CD14-positive monocyte (primary cell): ENCODE measurements at regions not wholly inside any gene's neighbourhood (a gene's known extent, or its start where the extent isn't known, plus 50 kb on each side); places are given as distances from the start of the nearest gene placed in this dataset.

Experiments used
- DNase-seq, 3 donors: peaks; one replicate each; pipeline ENCODE4 v3.0.0-alpha.2; 2011 to 2022
- H2AFZ ChIP-seq: 2 replicates; pipeline ENCODE4 v1.6.0; 2012; ENCODE audit warnings: mild to moderate bottlenecking, low read depth, low read length, inconsistent platforms; ENCODE audit not compliant: insufficient read depth, poor library complexity, severe bottlenecking
- H3K27ac ChIP-seq, 2 donors: 1 replicate in 1 of 2; 2 replicates in 1 of 2; pipeline ENCODE4 v1.5.1; 2012 to 2013; ENCODE audit warnings: low read length in 2 of 2, control low read depth in 1 of 2, inconsistent platforms in 1 of 2, low read depth in 1 of 2, mild to moderate bottlenecking in 1 of 2
- H3K27me3 ChIP-seq, 2 donors: one replicate each; pipeline versions ENCODE4 v1.6.0 to v1.6.1; 2011 to 2013; ENCODE audit warnings: low read length in 2 of 2; ENCODE audit not compliant: control insufficient read depth in 2 of 2, insufficient read depth in 2 of 2
- H3K36me3 ChIP-seq, 2 donors: replicated peaks in 1 of 2; 1 replicate in 1 of 2; 2 replicates in 1 of 2; pipeline versions ENCODE4 v1.5.1 to v1.6.1; 2012 to 2013; ENCODE audit warnings: low read length in 2 of 2, control low read depth in 1 of 2, inconsistent platforms in 1 of 2, mild to moderate bottlenecking in 1 of 2; ENCODE audit not compliant: insufficient read depth in 2 of 2, control insufficient read depth in 1 of 2
- H3K4me1 ChIP-seq, 2 donors: 1 replicate in 1 of 2; 2 replicates in 1 of 2; pipeline versions ENCODE4 v1.5.1 to v1.6.1; 2012 to 2013; ENCODE audit warnings: low read length in 2 of 2, control low read depth in 1 of 2, inconsistent platforms in 1 of 2, mild to moderate bottlenecking in 1 of 2, moderate library complexity in 1 of 2; ENCODE audit not compliant: insufficient read depth in 2 of 2, control insufficient read depth in 1 of 2
- H3K4me2 ChIP-seq: replicated peaks from 2 replicates; pipeline ENCODE3; 2012; ENCODE audit warnings: low read length, moderate library complexity, mild to moderate bottlenecking; ENCODE audit not compliant: poor library complexity, severe bottlenecking; ENCODE audit errors: extremely low read depth
- H3K4me3 ChIP-seq, 3 experiments: fragments of 200-600 bp in 1 of 3; sonication (generic) in 1 of 3; replicated peaks in 1 of 3; 1 replicate in 2 of 3; 2 replicates in 1 of 3; pipeline ENCODE4 v1.5.1; 2011 to 2013; ENCODE audit warnings: low read length in 3 of 3, mild to moderate bottlenecking in 3 of 3, control low read depth in 2 of 3, low read depth in 2 of 3, inconsistent platforms in 1 of 3, moderate library complexity in 1 of 3
- H3K79me2 ChIP-seq: 2 replicates; pipeline ENCODE4 v1.6.0; 2012; ENCODE audit warnings: mild to moderate bottlenecking, control low read depth, inconsistent platforms, low read length, moderate library complexity; ENCODE audit not compliant: insufficient read depth
- H3K9ac ChIP-seq: 2 replicates; pipeline ENCODE4 v1.6.0; 2017; ENCODE audit warnings: low read length, mild to moderate bottlenecking; ENCODE audit not compliant: insufficient read depth, poor library complexity, severe bottlenecking
- H3K9me3 ChIP-seq, 2 donors: replicated peaks in 1 of 2; 1 replicate in 1 of 2; 2 replicates in 1 of 2; pipeline versions ENCODE4 v1.5.1 to v1.6.1; 2012 to 2013; ENCODE audit warnings: low read length in 2 of 2, control low read depth in 1 of 2; ENCODE audit not compliant: control insufficient read depth in 1 of 2, insufficient read depth in 1 of 2
- H4K20me1 ChIP-seq: 2 replicates; pipeline ENCODE4 v1.6.0; 2012; ENCODE audit warnings: mild to moderate bottlenecking, low read length, control low read depth, moderate library complexity; ENCODE audit not compliant: insufficient read depth
- H3K27ac Mint-ChIP-seq, 7 donors: one replicate each; pipeline ENCODE4 v1.8.0; 2020; ENCODE audit warnings: mild to moderate bottlenecking in 7 of 7, mixed read lengths in 7 of 7, moderate library complexity in 6 of 7, inconsistent platforms in 2 of 7
- H3K27me3 Mint-ChIP-seq, 3 donors: one replicate each; pipeline ENCODE4 v1.8.0; 2021 to 2022; ENCODE audit warnings: low read depth in 3 of 3, mild to moderate bottlenecking in 3 of 3, mixed read lengths in 3 of 3, moderate library complexity in 3 of 3, inconsistent platforms in 1 of 3
- H3K36me3 Mint-ChIP-seq, 2 donors: one replicate each; pipeline ENCODE4 v1.8.0; 2020; ENCODE audit warnings: mixed read lengths in 2 of 2, inconsistent platforms in 1 of 2, mild to moderate bottlenecking in 1 of 2
- H3K4me1 Mint-ChIP-seq: one replicate; pipeline ENCODE4 v1.8.0; 2020; ENCODE audit warnings: mild to moderate bottlenecking, mixed read lengths
- H3K4me3 Mint-ChIP-seq, 2 donors: one replicate each; pipeline ENCODE4 v1.8.0; 2020; ENCODE audit warnings: mild to moderate bottlenecking in 2 of 2, mixed read lengths in 2 of 2, moderate library complexity in 1 of 2
- H3K9me3 Mint-ChIP-seq, 7 donors: one replicate each; pipeline ENCODE4 v1.8.0; 2020 to 2022; ENCODE audit warnings: mixed read lengths in 7 of 7, mild to moderate bottlenecking in 6 of 7, moderate library complexity in 6 of 7, inconsistent platforms in 2 of 7
- WGBS: methylation state at CpG from one replicate; pipeline ENCODE4 v1.1.5; 2013; ENCODE audit warnings: missing lambda C conversion rate; ENCODE audit not compliant: insufficient coverage; 5-methylcytosine and 5-hydroxymethylcytosine counted together
- intact Hi-C, 2 donors: fragments of 100-400 bp; cut with micrococcal nuclease; formaldehyde crosslinking; loops; one replicate each; pipeline versions ENCODE4 v1.15.0 to v1.15.1; 2023
- TF ChIP-seq, protein P1 (sequence below): fragments of 200-600 bp; IDR thresholded peaks from one replicate; pipeline ENCODE4 v1.8.0; 2022; ENCODE audit warnings: antibody characterized with exemption, mild to moderate bottlenecking

GRCh38 chr5:92460505-92460904, 1077.4 kb upstream of the ARRDC3 start:
- TF ChIP-seq, protein P1, sequence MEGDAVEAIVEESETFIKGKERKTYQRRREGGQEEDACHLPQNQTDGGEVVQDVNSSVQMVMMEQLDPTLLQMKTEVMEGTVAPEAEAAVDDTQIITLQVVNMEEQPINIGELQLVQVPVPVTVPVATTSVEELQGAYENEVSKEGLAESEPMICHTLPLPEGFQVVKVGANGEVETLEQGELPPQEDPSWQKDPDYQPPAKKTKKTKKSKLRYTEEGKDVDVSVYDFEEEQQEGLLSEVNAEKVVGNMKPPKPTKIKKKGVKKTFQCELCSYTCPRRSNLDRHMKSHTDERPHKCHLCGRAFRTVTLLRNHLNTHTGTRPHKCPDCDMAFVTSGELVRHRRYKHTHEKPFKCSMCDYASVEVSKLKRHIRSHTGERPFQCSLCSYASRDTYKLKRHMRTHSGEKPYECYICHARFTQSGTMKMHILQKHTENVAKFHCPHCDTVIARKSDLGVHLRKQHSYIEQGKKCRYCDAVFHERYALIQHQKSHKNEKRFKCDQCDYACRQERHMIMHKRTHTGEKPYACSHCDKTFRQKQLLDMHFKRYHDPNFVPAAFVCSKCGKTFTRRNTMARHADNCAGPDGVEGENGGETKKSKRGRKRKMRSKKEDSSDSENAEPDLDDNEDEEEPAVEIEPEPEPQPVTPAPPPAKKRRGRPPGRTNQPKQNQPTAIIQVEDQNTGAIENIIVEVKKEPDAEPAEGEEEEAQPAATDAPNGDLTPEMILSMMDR, result no peak
- Histone ChIP-seq H3K36me3 (no peaks in the 10 kb centered on the region), H3K4me3 (no peak overlapping the region), H4K20me1 (no peaks in the 10 kb centered on the region), H2AFZ (no peak overlapping the region), H3K4me1 (no peaks in the 10 kb centered on the region), H3K4me2 (no peak overlapping the region), H3K27ac (no peak overlapping the region), H3K79me2 (no peaks in the 10 kb centered on the region), H3K9ac (no peak overlapping the region), H3K9me3 (no peaks in the 10 kb centered on the region), H3K27me3 (no peaks in the 10 kb centered on the region)
- intact Hi-C loops, result no loop called here
- Mint-ChIP-seq H3K27me3 (peaks cover 0 to 2% (median 0%) of the 10 kb centered on the region in 3 donors), H3K27ac (no peak overlapping the region), H3K4me1 (no peaks in the 10 kb centered on the region), H3K36me3 (no peaks in the 10 kb centered on the region), H3K4me3 (no peak overlapping the region), H3K9me3 (peaks cover 2 to 15% (median 3%) of the 10 kb centered on the region in 7 donors)
- WGBS, result no CpG with 5 or more reads among the region's 2 CpGs
- DNase-seq, result no peak

DNA sequence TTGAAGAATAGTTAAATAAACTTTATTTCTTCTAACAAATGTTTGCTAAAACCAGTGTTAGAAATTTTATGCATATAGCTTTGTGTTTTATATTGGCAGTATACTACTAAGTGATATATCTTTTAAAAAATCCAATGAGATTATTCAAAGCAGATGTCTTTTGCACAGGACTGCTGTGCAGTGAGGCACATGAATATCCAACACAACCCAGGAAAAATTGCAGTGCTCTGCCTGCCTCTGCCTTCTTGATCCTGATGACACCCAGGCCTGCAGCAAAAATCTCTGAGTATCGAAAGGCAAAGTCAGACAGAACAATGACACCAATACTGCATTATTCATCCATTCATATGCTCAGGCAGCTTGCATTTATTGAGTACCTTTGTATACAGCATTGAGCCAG, 1076.5 kb upstream of the ARRDC3 start:
- intact Hi-C loops, result no loop called here
- H3K4me1 Mint-ChIP-seq, result no peaks in the 10 kb centered on the region
- DNase-seq, result no peak
- peaks cover 2 to 17% (median 3%) of the 10 kb centered on the region in 7 donors for H3K9me3 Mint-ChIP-seq
- Histone ChIP-seq H3K4me2 (no peak overlapping the region), H3K36me3 (no peaks in the 10 kb centered on the region), H3K9me3 (no peaks in the 10 kb centered on the region), H3K27ac (no peak overlapping the region), H3K27me3 (no peaks in the 10 kb centered on the region), H3K79me2 (no peaks in the 10 kb centered on the region), H3K9ac (no peak overlapping the region), H3K4me3 (no peak overlapping the region), H4K20me1 (no peaks in the 10 kb centered on the region), H2AFZ (no peak overlapping the region), H3K4me1 (no peaks in the 10 kb centered on the region)
- H3K36me3 Mint-ChIP-seq, result no peaks in the 10 kb centered on the region
- 83% methylated on average over 1 of the region's 1 CpG for WGBS
- peaks cover 0 to 2% (median 0%) of the 10 kb centered on the region in 3 donors for H3K27me3 Mint-ChIP-seq
- TF ChIP-seq, protein P1, result no peak
- H3K4me3 Mint-ChIP-seq, result no peak overlapping the region
- H3K27ac Mint-ChIP-seq, result no peak overlapping the region
